VCaP (cell line): ENCODE measurements at regions not wholly inside any gene's neighbourhood (a gene's known extent, or its start where the extent isn't known, plus 50 kb on each side); places are given as distances from the start of the nearest gene placed in this dataset.
"Not testable (repeated sequence)": the region's sequence is repeated elsewhere in the genome, so short reads cannot be mapped to it uniquely, and the experiment has no call there.

Source experiments
- H3K27ac ChIP-seq: fragments of 450-650 bp; 2 replicates; pipeline ENCODE4 v1.5.1; 2017
- CTCF ChIP-seq: fragments of 450-650 bp; conservative IDR thresholded peaks from 2 replicates; pipeline ENCODE4 v1.5.1; 2017; ENCODE audit warnings: mild to moderate bottlenecking, moderate library complexity

DNA sequence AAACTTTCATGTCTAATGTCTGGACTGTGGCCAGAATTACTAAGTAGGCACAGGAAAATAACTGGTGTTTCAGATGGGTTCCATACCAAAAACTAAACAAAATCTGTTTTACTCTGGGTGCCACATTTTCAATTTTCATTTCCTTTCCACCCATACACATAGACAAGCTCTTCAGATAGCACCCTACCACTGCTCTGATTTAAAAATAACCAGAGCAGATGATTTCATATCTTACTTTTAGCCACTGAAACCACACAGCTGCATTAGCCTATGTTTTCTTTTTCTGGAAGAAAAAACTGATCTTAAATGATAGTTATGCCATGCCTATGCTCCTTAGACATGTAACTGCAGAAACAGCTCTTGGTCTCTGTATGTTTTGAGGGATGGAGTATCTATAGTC, 647.6 kb downstream of the CPS1 start:
- no peak for TF ChIP-seq CTCF
- no peak overlapping the region for H3K27ac ChIP-seq

- TF ChIP-seq CTCF, result no peak
- H3K27ac ChIP-seq, result no peak overlapping the region
These were observed 648.1 kb downstream of the CPS1 start for GRCh38 chr2:211204456-211204855.

GRCh38 chr2:211204902-211205301, 648.5 kb downstream of the CPS1 start:
- no peak overlapping the region for H3K27ac ChIP-seq
- no peak for TF ChIP-seq CTCF

DNA sequence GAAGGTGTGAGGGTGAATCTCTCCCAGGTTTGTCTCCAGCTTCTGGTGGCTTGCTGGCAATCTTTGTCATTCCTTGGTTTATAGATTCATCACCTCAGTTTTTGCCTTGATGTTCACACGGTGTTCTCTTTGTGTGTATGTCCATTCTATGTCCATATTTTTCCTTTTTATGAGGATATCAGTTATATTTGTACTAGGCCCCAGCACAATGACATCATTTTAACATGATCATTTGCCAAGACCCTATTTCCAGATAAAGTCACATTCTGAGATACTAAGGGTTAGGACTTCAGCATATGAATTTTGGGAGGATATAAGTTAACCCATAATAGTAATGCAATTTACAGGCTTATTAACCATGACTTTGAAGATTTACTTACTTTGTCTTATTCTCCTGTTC, 649.0 kb downstream of the CPS1 start:
- H3K27ac ChIP-seq, result no peak overlapping the region
- TF ChIP-seq CTCF, result no peak

DNA sequence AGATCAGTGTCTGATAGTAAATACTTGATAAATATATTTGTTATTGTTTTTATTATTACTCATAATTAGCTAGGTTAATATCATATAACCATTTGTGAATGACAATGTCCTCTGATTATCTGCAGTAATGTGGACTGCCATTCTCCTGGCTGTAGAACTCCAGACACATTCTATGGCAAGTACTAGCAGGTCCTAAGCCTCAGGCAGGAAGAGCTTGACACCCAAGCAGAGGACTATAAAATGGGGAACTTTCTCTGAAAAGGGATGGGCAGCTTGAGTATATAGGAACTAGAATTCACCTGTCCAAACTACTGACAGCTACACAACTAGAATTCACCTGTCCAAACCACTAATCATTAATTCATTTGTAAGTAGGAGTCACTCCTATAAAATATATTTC, 649.4 kb downstream of the CPS1 start:
- TF ChIP-seq CTCF, result no peak
- no peak overlapping the region for H3K27ac ChIP-seq

DNA sequence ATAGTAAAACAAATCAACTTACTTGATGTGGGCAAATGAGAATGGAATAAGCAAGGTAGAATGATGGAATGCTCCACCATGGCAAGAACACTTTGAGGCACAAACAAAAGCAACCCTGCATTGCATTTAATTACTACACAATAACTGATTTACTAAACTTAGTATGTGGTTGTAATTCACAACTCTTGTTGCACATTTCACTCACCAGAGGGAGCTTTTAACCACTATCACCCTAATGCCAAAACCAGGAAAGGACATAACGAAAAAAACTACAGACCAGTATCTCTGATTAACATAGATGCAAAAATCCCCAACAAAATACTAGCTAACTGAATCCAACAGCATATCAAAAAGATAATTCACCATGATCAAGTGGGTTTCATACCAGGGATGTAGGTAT, 659.8 kb downstream of the CPS1 start:
- peak; percentile 74 for TF ChIP-seq CTCF
- no peak overlapping the region for H3K27ac ChIP-seq

DNA sequence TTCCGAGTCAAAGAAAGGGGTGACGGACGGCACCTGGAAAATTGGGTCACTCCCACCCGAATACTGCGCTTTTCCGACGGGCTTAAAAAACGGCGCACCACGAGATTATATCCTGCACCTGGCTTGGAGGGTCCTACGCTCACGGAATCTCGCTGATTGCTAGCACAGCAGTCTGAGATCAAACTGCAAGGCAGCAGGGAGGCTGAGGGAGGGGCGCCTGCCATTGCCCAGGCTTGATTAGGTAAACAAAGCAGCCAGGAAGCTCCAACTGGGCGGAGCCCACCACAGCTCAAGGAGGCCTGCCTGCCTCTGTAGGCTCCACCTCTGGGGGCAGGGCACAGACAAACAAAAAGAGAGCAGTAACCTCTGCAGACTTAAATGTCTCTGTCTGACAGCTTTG, 663.1 kb downstream of the CPS1 start:
- not testable (repeated sequence) for H3K27ac ChIP-seq

DNA sequence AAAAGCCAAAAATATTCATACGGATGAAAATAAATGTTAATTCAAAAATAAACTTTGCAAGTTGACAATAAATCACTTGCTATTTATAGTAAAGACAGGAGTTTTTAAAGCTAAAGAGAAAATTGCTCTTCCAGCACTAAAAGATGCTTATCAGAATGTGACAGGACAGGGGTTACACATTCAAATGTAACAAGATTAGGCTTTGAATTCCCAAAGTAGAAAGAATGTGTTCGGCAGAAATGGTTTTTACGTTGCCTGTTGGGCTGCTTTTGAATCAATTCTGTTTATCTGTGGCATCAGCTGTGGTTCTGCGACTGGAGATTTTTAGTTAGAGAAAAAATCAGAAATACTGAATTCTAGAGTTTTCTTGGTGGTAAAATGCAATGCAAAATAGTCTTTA, 669.4 kb downstream of the CPS1 start:
- TF ChIP-seq CTCF, result no peak
- H3K27ac ChIP-seq, result no peak overlapping the region
